MV-4-11 (cell line): ENCODE measurements at regions not wholly inside any gene's neighbourhood (a gene's known extent, or its start where the extent isn't known, plus 50 kb on each side); places are given as distances from the start of the nearest gene placed in this dataset.
A peak's percentile ranks its signal among the peaks of the same experiment; 100 is the strongest.

ENCODE experiments used
- DNase-seq: peaks from one replicate; lab custom pipeline; 2025; lab: John Stamatoyannopoulos, UW

GRCh38 chr16:48829336-48830310 is 219.6 kb upstream of the N4BP1 start:
- DNase-seq = no peak

DNA sequence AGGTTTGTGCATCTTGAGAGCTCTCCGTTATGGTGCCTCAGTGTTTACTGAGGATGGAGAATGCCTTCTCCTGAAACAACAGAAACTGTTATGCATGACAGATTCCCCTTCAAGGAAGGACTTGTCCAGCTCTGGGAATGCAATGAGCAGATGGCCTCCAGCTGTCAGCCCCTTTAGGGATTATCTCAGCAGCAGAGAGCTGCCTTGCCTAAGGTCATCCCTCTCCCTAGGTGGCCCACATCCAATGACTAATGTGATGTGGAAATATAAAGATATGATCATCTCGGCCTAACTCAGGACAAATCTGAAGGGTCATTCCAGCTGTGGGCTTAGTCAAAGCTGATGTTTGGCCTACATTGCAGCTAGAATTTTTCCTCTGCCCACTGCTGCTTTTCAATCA is 214.3 kb upstream of the N4BP1 start:
- no peak for DNase-seq

DNA sequence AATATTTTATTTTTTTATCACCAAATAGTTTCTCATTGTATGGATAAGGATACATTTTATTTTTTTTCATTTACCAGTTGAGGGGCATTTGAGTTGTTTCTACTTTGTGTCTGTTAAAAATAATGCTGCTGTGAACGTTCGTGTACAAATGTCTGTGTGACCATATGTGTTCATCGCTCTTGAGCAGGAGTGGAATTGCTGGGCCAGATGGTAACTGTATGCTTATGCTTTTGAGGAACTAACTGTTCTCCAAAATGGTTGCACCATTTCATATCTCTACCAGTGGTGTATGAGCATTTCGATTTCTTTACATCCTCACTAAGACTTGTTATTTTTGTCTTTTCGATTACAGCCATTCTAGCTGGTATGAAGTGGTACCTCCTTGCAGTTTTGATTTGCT is 212.5 kb upstream of the N4BP1 start:
- DNase-seq = no peak

DNA sequence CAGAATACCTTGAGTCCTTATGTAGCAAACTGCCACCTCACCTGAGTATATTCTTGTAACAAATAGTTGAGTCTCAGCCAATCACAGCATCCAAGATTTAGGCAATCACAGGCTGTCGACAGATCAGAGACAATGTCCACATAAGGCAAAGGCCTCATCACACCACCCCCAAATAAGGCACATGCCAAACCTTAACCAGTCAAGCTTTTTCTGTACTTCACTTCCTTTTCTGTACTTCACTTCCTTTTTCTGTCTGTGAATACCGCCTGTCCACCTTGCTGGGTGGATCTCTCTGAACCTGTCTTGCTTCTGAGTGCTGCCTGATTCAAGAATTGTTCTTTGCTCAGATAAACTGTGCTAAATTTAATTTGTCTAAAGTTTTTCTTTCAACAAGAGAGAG is 210.4 kb upstream of the N4BP1 start:
- DNase-seq = peak; percentile 17

DNA sequence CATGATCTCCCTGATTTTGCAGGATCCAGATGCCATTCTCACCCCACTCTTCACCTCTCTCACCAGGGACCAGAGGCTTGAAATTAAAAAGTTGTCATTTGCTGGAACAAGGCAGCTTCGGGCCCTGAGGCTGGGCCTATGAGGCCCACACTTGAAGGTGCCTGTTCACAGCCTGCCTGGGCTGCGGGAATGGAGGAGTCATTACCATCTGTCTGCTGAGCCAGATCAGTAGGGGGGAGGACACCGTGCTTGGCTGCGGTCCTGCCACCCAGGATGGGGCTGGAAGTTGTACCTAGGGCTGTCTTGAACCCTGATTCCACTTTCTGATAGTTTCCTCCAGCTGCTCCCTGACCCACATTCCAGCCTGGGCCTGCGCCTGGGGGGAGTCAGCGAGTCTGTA is 208.3 kb upstream of the N4BP1 start:
- DNase-seq = no peak

DNA sequence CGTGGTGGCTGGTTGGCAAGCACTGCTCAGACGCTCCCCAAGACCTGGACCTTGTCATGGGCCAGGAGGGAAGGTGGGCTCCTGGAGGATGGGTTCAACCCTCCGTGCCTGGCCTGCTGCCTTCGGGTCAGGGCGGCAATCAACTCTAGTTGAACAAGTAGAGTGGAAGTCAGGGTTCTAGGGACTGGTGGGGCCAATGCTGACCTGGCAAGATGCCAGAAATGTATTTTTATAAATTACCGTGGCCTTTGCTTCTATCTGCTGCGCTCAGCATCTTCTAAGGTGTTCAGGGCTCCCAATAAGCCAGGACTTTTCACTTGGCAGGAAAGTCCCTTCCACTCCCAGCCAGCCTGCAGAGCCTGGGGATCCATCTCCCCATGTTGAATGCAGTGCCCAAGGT is 207.1 kb upstream of the N4BP1 start:
- DNase-seq = no peak

- DNase-seq = no peak
These were observed 206.4 kb upstream of the N4BP1 start for GRCh38 chr16:48816393-48816792.

DNA sequence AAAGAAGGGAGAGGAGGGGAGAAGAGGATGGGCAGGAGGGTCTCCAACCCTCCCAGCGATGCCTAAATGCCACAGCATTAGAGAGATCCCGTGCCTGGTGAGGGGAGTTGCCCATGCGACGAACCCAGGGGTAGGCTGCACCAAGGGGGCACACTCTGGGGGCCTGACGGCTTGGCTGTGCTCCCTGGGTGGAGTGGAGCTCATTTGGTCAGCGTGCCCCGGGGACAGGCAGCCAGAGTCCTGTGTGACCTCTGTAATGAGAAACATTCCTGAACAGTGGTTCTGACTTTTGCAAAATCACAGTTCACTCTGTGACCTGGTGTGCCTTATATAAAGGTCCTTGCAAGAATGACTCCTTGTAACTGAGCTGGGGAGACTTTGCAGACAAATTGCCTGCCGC is 205.0 kb upstream of the N4BP1 start:
- no peak for DNase-seq

DNA sequence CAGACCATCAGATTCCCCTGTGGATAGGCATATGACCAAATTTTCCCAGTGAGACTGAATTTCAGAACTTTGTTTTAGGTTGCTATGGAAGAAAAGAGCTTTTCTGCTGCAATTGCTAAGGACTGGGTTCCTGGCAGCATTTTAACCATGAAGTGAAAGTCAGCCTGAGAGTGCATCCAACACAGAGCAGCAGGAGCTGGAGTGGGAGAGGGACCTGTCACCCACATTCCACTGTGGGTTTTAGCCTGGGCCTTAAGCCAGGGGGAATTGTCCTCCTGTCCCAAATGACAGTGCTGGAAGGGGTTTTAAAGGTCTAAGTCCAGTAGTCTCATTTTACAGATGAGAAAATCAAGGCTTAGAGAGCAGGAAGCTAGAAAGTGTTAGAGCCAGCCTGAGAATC is 203.5 kb upstream of the N4BP1 start:
- no peak for DNase-seq

DNA sequence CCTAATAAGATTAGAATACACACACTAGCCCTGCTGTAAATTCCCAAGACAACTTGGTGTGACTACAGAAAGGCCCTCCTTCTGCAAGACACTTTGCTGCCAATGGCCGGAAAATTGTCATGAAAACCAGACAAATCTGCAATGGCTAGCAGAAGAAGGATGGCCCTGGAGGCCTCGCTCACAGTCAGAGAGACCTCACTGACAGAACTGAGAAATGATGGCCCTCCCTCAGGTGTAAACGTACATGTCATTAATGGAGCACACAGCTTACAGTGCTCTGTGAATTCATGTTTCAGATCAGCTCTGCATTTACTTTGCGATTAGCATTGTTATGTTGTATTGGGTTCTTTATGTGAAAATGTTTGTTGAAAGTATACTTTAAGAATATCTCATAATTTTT is 202.9 kb upstream of the N4BP1 start:
- DNase-seq = no peak

GRCh38 chr16:48811478-48811877 is 201.5 kb upstream of the N4BP1 start:
- DNase-seq = no peak

GRCh38 chr16:48810803-48811453 is 200.9 kb upstream of the N4BP1 start:
- no peak for DNase-seq

DNA sequence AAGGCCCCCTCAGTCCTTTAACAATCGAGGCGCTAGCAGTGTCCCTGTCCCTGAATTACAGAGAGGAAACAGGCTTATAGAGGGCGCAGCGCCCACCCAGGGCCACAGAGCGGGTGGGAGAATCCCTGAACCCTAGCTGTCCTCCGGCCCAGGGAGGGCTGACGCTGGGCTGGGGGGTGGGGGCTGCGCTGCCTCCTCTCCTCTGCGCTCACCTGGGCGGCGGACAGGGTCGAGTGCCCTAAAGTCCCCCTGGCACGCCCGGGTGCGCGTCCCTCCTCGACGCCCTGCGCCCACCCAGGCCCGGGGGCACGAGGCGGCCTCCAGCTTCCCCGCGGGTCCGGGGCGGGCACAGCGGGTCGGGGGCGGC is 200.4 kb upstream of the N4BP1 start:
- DNase-seq = no peak

DNA sequence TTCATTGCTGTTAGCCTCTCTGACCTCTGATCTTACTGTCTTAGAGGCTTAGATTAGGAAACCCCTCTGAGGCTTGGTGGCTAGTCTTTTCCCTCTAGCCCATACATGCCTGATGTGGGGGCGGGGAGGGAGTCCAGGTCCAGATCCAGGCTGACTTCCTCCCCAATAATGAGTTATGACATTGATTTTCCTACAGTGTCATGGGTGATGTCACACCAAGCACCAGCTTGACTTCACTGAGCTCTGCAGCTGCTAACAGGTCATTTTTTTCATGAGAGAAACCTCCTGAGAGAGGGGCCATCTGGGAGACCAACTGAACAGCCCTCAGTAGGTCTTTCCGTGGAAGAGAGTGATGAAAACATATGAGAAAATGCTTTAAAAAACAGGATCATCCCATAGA is 180.2 kb upstream of the N4BP1 start:
- no peak for DNase-seq

DNA sequence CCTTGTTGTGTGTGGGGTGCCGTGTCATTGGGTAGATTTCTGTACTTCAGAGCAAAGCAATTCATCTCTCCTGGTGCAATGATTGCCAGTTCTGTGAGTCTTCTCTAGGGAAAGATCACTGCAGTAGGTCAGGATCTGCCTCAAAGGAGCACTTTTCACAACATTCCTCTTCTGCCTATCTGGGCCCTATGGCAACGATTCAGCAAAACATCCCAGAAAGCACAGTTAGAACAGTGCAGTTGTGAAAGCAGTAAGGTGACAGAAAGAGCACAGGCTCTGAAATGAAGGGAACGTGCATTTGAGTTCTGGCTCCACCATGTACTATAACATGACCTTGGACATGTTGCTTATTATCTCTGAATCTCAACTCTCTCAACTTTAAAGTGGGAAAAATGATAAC is 178.5 kb upstream of the N4BP1 start:
- no peak for DNase-seq

DNA sequence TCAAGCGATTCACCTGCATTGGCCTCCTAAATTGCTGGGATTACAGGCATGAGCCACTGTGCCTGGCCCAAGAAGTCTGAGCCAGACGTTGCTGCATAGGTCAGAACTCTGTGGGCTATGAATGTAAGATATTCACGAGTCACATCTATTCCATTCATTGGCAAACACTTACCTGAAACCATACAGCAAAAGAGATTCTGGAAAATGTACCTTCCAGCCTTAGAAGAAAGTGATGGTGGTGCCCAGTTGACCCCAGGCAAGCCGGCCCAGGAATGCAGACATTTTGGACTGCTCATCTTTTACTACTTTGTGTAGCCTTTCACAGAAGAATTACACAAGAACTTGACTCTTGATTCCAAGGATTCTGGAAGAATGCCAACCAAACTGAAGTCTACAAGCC is 135.6 kb upstream of the N4BP1 start:
- DNase-seq = no peak

DNA sequence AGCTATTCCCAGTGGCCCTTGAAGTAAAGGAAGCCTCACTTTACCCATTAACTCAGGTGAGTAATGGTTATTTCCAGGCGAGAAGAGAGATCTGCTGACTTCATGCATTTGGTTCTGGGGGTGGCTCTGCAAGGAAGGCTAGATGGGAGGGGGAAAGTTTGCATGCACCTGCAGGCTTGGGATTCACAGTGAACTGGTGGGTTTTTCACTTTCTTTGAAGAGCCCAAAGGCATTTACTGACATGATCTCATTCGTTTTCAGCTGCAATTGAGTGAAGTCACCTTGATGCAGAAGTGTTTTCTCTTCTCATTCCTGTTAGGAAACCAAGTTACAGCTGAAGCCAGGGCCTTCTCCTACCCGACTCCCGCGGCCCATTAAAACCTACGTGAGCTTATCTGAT is 131.0 kb upstream of the N4BP1 start:
- no peak for DNase-seq

GRCh38 chr16:48734220-48734619 is 124.2 kb upstream of the N4BP1 start:
- no peak for DNase-seq

DNA sequence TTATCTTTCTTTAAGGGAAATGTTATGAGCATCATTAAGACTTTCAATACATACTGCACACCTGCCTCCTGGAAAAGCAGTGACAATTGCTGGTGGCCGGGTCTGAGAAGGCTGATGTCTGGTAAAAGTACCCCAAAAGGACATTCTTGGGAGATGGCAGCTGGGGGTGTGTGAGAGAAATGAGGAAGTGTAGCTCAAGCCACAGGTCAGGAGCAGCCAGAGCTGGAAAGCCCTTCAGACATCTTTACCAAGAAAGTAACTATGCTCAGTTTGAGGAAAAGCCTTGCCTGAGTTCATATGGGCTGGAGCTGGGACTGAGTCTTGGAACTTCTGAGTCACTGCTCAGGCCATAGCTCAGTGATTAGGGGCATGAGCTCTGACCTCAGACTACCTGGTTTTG is 94.7 kb upstream of the N4BP1 start:
- DNase-seq = no peak

DNA sequence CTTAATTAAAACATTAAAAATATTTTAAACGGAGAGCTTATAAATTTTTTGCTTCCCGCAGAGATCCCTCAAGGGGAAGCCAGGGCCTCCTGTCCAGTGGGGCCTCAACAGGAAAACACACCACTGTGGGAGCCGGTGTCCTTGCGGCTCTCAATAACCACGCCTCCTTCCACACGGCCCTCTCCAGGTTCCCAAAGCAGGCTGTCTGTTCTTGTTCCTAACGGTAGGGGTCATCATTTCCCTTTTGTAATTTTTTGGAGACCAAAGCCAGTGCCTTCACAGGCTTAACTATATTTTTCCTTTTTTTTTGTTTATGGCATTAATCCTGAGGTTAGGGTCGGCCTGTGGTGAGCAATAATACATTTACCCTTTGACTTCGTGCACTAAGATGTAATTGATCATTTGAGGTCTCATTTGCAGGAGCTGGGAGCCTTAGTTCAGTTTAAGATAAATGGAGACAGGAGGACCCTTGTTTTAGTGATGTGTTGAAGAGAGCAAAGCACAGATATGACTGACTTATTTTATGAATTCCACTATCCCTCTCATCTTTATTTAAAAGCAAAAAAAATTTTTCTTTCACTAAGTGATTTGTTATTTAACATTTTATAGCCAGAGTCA is 77.5 kb upstream of the N4BP1 start:
- DNase-seq = peak; percentile 55

DNA sequence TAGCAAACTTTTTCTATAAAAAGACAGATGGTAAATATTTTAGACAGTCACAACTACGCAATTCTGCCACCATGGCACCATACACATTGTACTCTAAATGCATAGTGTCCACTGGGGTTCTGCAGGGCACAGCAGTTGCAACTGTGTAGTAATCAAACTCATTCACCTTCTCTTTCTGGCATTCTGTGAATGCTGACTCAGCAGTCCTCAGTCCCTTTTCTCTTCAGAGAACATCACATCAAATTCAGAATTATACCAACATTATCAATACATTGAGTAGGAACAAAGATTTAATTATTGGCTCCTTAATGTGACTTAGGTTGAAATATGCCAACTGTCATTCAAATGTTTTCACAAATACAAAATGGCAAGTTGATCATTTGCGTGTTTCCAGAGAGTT is 74.2 kb upstream of the N4BP1 start:
- no peak for DNase-seq

DNA sequence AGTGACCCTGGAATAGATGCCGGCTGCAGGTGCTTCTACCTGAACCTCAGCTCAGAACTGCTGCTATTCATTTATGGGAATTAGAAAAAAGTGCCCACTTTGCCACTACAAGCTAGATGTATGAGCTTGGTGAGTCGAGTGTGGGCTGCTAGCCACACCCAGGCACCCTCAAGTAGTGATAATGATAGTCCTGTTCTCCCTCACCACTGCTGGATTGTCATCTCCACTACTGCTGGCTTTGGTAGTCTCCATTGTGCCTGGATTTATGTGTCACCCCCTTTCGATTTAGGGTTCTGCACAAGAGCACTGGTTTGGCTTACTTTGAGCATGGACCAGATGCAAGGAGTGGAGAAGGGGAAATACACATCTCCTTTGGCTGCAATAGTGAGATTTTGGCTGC is 73.0 kb upstream of the N4BP1 start:
- no peak for DNase-seq

DNA sequence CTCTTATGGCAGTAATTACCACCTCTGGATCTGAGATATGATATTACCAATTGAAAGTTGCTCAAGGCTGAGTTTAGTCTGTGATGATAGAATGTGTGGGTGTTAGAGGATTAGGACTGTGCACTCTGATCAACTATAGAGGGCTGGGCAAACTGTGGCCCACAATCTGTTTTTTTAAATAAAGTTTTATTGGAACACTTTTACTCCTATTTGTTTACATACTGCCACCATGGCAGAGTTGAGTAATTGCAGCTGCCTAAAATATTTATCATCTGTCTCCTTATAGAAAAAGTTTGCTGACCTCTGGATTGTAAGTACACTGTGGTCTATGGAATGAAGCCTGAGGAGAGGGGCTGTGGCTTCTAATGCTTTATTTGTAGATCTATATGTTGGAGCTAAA is 71.5 kb upstream of the N4BP1 start:
- DNase-seq = no peak
